ENCODE measurements at regions not wholly inside any gene's neighbourhood (a gene's known extent, or its start where the extent isn't known, plus 50 kb on each side); places are given as distances from the start of the nearest gene placed in this dataset.

GRCh38 chrX:39710776-39711175 lies 387.0 kb downstream of the BCOR start:
- TF ChIP-seq CTCF (IDR thresholded peaks at IDR 0.05), result no peak
- TF ChIP-seq POLR2A (IDR thresholded peaks at IDR 0.05), result no peak
- no peak for TF ChIP-seq POLR2AphosphoS5 (IDR thresholded peaks at IDR 0.05)
- no peak for TF ChIP-seq EP300 (IDR thresholded peaks at IDR 0.05)
